Fibroblast of lung (primary cell): ENCODE measurements at regions not wholly inside any gene's neighbourhood (a gene's known extent, or its start where the extent isn't known, plus 50 kb on each side); places are given as distances from the start of the nearest gene placed in this dataset.

Source experiments
- DNase-seq, 2 donors: peaks; one replicate each; pipeline versions ENCODE4 v3.0.0 to v3.0.0-alpha.2; 2010; ENCODE audit warnings: low read depth in 2 of 2
- H2AFZ ChIP-seq: 2 replicates; pipeline ENCODE4 v1.5.1; 2012; ENCODE audit warnings: low read length, control low read depth, inconsistent platforms
- H3K27ac ChIP-seq: 2 replicates; pipeline ENCODE4 v1.5.1; 2011; ENCODE audit warnings: low read length, control low read depth; ENCODE audit not compliant: insufficient read depth
- H3K27me3 ChIP-seq: 2 replicates; pipeline ENCODE4 v1.5.1; 2011; ENCODE audit warnings: mild to moderate bottlenecking, low read length; ENCODE audit not compliant: control insufficient read depth, insufficient read depth
- H3K36me3 ChIP-seq: 2 replicates; pipeline ENCODE4 v1.5.1; 2011; ENCODE audit warnings: low read length; ENCODE audit not compliant: control insufficient read depth, insufficient read depth
- H3K4me1 ChIP-seq: 2 replicates; pipeline ENCODE4 v1.5.1; 2011; ENCODE audit warnings: low read length; ENCODE audit not compliant: control insufficient read depth, insufficient read depth; ENCODE audit errors: extremely low read depth
- H3K4me2 ChIP-seq: 2 replicates; pipeline ENCODE4 v1.5.1; 2011; ENCODE audit warnings: low read length, control low read depth; ENCODE audit not compliant: insufficient read depth; ENCODE audit errors: extremely low read depth
- H3K4me3 ChIP-seq, 4 experiments: fragments of 200-600 bp in 1 of 4; sonication (generic) in 1 of 4; replicated peaks in 1 of 4; 2 replicates each; pipeline ENCODE4 v1.5.1; 2011 to 2016; ENCODE audit warnings: low read length in 4 of 4, low read depth in 3 of 4, mild to moderate bottlenecking in 3 of 4, control low read depth in 2 of 4, inconsistent platforms in 1 of 4, mixed read lengths in 1 of 4; ENCODE audit not compliant: insufficient read depth in 1 of 4; ENCODE audit errors: control extremely low read depth in 1 of 4
- H3K79me2 ChIP-seq: 2 replicates; pipeline ENCODE4 v1.5.1; 2012; ENCODE audit warnings: mild to moderate bottlenecking, low read length, inconsistent platforms; ENCODE audit not compliant: control insufficient read depth, insufficient read depth
- H3K9ac ChIP-seq: 2 replicates; pipeline ENCODE4 v1.5.1; 2011; ENCODE audit warnings: mild to moderate bottlenecking, low read length, control low read depth; ENCODE audit not compliant: insufficient read depth
- H3K9me3 ChIP-seq: 2 replicates; pipeline ENCODE4 v1.5.1; 2012; ENCODE audit warnings: low read depth, low read length; ENCODE audit not compliant: control insufficient read depth, insufficient read depth
- H4K20me1 ChIP-seq: 2 replicates; pipeline ENCODE4 v1.5.1; 2011; ENCODE audit warnings: low read length; ENCODE audit not compliant: control insufficient read depth, insufficient read depth; ENCODE audit errors: extremely low read depth
- EZH2 ChIP-seq: IDR thresholded peaks from 2 replicates; pipeline ENCODE4 v1.5.1; 2012; ENCODE audit warnings: low read length, control low read depth, mild to moderate bottlenecking; ENCODE audit errors: missing control alignments
- TF ChIP-seq, protein P1 (sequence below), 2 donors: IDR thresholded peaks in 1 of 2; conservative IDR thresholded peaks in 1 of 2; 1 replicate in 1 of 2; 2 replicates in 1 of 2; pipeline ENCODE4 v1.5.1; 2011 to 2012; ENCODE audit warnings: low read length in 2 of 2, control low read depth in 1 of 2, inconsistent platforms in 1 of 2, low read depth in 1 of 2, mild to moderate bottlenecking in 1 of 2

DNA sequence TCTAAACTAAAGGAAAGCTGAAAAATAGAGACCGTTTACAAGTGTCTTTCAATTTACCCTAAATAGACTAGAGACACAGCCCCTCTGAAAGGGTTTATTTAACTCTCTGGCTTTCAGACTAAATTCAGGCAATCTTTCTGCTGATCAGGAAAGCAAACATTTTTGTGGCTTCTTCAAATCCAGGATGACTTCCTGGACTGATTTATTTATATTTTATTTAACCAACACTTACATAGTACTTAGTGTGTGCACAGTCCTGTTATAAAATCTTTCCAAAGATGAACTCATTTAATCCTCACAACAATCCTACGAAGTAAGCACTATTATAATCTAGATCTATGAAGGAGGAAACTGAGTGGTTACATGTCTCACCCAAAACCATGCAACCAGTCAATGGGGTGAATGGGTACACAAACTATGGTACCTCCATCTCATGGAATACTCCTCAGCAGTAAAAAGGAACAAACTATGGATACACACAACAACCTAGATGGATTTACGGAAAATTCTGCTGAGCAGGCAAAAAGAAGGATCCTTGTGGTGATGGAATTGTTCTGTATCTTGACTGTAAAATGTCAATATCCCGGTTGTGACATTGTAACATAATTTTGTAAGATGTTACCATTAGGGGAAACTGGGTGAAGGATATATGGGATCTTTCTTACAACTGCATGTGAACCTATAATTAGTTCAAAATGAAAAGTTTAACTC lies 64.1 kb upstream of the MAMLD1 start:
- TF ChIP-seq, protein P1, sequence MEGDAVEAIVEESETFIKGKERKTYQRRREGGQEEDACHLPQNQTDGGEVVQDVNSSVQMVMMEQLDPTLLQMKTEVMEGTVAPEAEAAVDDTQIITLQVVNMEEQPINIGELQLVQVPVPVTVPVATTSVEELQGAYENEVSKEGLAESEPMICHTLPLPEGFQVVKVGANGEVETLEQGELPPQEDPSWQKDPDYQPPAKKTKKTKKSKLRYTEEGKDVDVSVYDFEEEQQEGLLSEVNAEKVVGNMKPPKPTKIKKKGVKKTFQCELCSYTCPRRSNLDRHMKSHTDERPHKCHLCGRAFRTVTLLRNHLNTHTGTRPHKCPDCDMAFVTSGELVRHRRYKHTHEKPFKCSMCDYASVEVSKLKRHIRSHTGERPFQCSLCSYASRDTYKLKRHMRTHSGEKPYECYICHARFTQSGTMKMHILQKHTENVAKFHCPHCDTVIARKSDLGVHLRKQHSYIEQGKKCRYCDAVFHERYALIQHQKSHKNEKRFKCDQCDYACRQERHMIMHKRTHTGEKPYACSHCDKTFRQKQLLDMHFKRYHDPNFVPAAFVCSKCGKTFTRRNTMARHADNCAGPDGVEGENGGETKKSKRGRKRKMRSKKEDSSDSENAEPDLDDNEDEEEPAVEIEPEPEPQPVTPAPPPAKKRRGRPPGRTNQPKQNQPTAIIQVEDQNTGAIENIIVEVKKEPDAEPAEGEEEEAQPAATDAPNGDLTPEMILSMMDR (conservative IDR thresholded peaks at IDR 0.05 in 1 of 2, IDR thresholded peaks at IDR 0.05 in 1 of 2; ENCODE audit: low read depth in 1 of 2, low read length in 2 of 2), result no peak
- no peak for TF ChIP-seq EZH2
- H3K36me3 ChIP-seq, result no peaks in the 10 kb centered on the region
- no peaks in the 10 kb centered on the region for H3K79me2 ChIP-seq
- no peak overlapping the region for H3K4me2 ChIP-seq
- no peak overlapping the region for H2AFZ ChIP-seq
- no peaks in the 10 kb centered on the region for H3K27me3 ChIP-seq
- no peaks in the 10 kb centered on the region for H3K4me1 ChIP-seq
- H3K9me3 ChIP-seq, result no peaks in the 10 kb centered on the region
- no peak overlapping the region for H3K4me3 ChIP-seq
- no peak overlapping the region for H3K9ac ChIP-seq
- no peaks in the 10 kb centered on the region for H4K20me1 ChIP-seq
- H3K27ac ChIP-seq, result no peak overlapping the region
- DNase-seq, result peak in 1 of 2 donors; percentile 27

DNA sequence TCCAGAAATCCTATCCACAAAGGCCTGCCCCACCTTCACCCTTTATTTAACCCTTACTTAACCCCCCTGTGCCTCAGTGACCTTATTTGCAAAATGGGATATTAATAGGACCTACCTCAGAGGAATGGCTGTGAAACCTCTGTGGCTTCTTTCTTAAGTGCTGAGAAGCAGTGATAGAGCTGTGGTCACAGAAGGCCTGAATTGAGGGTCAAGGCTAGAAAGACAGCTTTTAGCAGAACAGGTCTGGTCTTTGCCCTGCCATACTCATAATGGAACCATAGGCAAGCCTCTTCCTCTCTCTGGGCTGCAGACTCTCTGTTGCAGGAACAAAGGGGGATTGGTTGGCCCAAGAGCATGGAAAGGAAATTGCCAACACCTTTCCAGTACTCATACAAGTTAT lies 63.5 kb upstream of the MAMLD1 start:
- DNase-seq, result no peak

DNA sequence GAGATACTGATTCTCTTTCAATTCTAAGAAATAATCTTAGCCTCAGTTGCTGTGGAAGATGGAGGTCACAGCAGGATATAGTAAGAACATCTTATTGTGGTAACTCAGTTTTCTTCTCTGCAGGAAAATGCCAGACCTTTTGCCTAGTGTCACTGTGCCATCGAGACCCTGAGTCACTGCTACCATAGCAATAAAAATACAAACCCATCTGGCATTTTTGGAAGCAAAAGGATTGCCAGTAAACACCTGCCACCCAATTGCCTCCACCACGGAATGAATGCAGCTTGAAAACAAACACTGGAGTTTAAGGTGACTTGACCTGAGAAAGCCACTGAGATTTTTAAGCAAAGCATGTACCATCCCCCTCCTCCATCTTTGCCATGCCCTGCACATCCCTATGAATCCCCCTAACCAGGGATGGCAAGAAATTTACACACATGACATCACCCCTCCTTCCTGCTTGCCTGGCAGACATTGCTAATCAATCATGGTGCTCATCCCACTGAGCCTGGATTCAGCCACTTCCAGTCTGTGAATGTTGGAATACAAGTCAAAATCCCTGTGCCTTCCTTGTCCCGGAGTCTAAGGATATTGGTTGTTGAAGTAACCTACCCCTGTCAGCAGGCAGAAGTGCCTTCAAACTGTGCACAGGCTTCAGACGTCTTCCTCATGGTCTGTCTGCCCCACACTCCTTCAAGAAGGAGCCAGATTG lies 59.6 kb upstream of the MAMLD1 start:
- Histone ChIP-seq H3K4me1 (no peaks in the 10 kb centered on the region), H3K79me2 (no peaks in the 10 kb centered on the region), H3K27me3 (no peaks in the 10 kb centered on the region), H3K9ac (no peak overlapping the region), H3K9me3 (no peaks in the 10 kb centered on the region), H3K4me3 (no peak overlapping the region), H3K36me3 (no peaks in the 10 kb centered on the region), H2AFZ (no peak overlapping the region), H3K4me2 (no peak overlapping the region), H4K20me1 (no peaks in the 10 kb centered on the region), H3K27ac (no peak overlapping the region)
- DNase-seq, result no peak
- TF ChIP-seq, protein P1 (conservative IDR thresholded peaks at IDR 0.05 in 1 of 2, IDR thresholded peaks at IDR 0.05 in 1 of 2; ENCODE audit: low read depth in 1 of 2, low read length in 2 of 2), result no peak
- TF ChIP-seq EZH2, result no peak

More for the DNA sequence above, 63.5 kb upstream of the MAMLD1 start:
- H3K27me3 ChIP-seq, result no peaks in the 10 kb centered on the region
- no peak for TF ChIP-seq EZH2
- TF ChIP-seq, protein P1 (conservative IDR thresholded peaks at IDR 0.05 in 1 of 2, IDR thresholded peaks at IDR 0.05 in 1 of 2; ENCODE audit: low read depth in 1 of 2, low read length in 2 of 2), result no peak
- H3K9ac ChIP-seq, result no peak overlapping the region
- H3K27ac ChIP-seq, result no peak overlapping the region
- no peak overlapping the region for H2AFZ ChIP-seq
- no peak overlapping the region for H3K4me3 ChIP-seq
- no peaks in the 10 kb centered on the region for H3K9me3 ChIP-seq
- no peak overlapping the region for H3K4me2 ChIP-seq
- H3K79me2 ChIP-seq, result no peaks in the 10 kb centered on the region
- no peaks in the 10 kb centered on the region for H3K4me1 ChIP-seq
- H3K36me3 ChIP-seq, result no peaks in the 10 kb centered on the region
- H4K20me1 ChIP-seq, result no peaks in the 10 kb centered on the region
